Erythroblast (primary cell): ENCODE measurements at regions not wholly inside any gene's neighbourhood (a gene's known extent, or its start where the extent isn't known, plus 50 kb on each side); places are given as distances from the start of the nearest gene placed in this dataset.

Experiments
- GATA1 ChIP-seq: IDR thresholded peaks from 2 replicates; pipeline ENCODE4 v1.6.1; 2011; ENCODE audit warnings: low read depth, mild to moderate bottlenecking, control low read depth, low read length, moderate library complexity
- POLR2A ChIP-seq: IDR thresholded peaks from 2 replicates; pipeline ENCODE4 v1.6.1; 2011; ENCODE audit warnings: mild to moderate bottlenecking, low read length

- no peak for TF ChIP-seq POLR2A
- TF ChIP-seq GATA1: no peak
Observed at GRCh38 chr3:64336488-64336887, 111.2 kb upstream of the PRICKLE2 start.
